ENCODE measurements at regions not wholly inside any gene's neighbourhood (a gene's known extent, or its start where the extent isn't known, plus 50 kb on each side); places are given as distances from the start of the nearest gene placed in this dataset.

DNA sequence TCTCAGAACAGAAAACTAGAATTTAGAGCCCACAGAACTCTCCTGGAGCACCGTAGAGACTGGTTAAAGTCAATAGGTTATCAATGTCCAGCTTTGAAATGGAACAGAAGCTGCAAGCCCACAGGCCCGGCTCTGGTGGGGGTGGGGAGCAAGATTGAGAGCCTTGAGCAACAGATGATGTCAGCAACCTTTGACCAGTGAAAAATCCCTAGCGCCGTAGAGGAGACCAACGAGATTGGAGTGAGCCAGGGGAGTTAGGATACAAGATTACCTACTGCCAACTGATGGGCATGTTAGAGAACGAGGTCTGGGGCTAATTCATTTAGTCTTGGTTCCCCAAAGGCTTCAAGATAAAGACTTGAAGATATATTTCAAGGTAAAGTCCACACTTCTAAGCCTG, 345.5 kb upstream of the LMCD1 start:
- DNase-seq = no peak
- Histone ChIP-seq H3K36me3 (no peaks in the 10 kb centered on the region), H3K9me3 (no peaks in the 10 kb centered on the region), H3K4me1 (no peaks in the 10 kb centered on the region), H3K4me3 (replicated peaks in 1 of 3) (no peak overlapping the region), H3K27ac (no peak overlapping the region), H3K27me3 (no peaks in the 10 kb centered on the region)
- no peak for TF ChIP-seq POLR2A (IDR thresholded peaks at IDR 0.05)
- TF ChIP-seq, protein P1, sequence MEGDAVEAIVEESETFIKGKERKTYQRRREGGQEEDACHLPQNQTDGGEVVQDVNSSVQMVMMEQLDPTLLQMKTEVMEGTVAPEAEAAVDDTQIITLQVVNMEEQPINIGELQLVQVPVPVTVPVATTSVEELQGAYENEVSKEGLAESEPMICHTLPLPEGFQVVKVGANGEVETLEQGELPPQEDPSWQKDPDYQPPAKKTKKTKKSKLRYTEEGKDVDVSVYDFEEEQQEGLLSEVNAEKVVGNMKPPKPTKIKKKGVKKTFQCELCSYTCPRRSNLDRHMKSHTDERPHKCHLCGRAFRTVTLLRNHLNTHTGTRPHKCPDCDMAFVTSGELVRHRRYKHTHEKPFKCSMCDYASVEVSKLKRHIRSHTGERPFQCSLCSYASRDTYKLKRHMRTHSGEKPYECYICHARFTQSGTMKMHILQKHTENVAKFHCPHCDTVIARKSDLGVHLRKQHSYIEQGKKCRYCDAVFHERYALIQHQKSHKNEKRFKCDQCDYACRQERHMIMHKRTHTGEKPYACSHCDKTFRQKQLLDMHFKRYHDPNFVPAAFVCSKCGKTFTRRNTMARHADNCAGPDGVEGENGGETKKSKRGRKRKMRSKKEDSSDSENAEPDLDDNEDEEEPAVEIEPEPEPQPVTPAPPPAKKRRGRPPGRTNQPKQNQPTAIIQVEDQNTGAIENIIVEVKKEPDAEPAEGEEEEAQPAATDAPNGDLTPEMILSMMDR (IDR thresholded peaks at IDR 0.05) = no peak
- intact Hi-C loops (cut with DNase I) = no loop called here
- WGBS, 2 donors = 75 to 78% methylated on average over 6 of the region's 6 CpGs

DNA sequence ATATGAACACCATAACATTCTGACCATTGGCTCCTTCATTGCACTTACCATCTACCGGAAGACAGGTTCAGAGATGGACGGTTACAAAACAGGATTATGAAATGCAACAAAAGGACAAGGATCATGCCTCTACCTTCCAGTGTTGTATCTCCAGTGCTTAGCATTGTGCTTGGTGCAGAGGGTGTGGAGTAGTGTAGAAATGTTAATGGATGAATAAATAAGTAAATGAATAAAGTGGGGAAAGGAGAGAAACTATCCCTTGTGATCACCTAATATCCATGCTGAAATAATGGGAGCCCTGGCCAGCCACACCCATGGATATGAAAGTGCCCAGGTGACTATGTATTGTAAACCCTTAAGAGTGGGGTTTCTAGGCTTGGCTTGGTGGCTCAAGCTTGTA, 344.8 kb upstream of the LMCD1 start:
- Histone ChIP-seq H3K27me3 (no peaks in the 10 kb centered on the region), H3K4me1 (no peaks in the 10 kb centered on the region), H3K27ac (no peak overlapping the region), H3K36me3 (no peaks in the 10 kb centered on the region), H3K4me3 (replicated peaks in 1 of 3) (no peak overlapping the region), H3K9me3 (no peaks in the 10 kb centered on the region)
- DNase-seq = no peak
- TF ChIP-seq, protein P1 (IDR thresholded peaks at IDR 0.05) = no peak
- 97 to 98% methylated on average over 2 of the region's 2 CpGs for WGBS, 2 donors
- intact Hi-C loops (cut with DNase I) = no loop called here

DNA sequence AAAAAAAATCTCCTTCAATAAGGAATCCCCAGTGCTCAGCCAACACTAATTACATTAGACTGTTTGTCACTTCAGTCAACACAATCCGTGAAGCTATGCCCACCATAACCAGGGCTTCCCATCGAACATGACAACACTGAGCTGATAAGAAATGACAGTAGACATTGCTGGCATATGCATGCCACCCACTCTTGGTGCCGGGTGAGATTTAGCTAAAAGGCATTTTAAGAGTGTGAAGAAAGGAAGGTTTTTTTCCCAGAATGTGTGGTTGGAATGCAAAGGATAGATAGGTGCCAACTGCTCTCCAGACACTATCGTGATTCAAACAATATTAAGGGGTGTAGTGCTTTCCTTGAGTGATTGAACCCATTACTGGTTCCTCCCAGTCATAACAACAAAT, 344.0 kb upstream of the LMCD1 start:
- Histone ChIP-seq H3K4me3 (replicated peaks in 1 of 3) (no peak overlapping the region), H3K27me3 (no peaks in the 10 kb centered on the region), H3K4me1 (no peaks in the 10 kb centered on the region), H3K27ac (no peak overlapping the region), H3K9me3 (no peaks in the 10 kb centered on the region), H3K36me3 (no peaks in the 10 kb centered on the region)
- no peak for DNase-seq
- WGBS, 2 donors = 79 to 83% methylated on average over 4 of the region's 4 CpGs
- TF ChIP-seq POLR2A (IDR thresholded peaks at IDR 0.05) = no peak
- TF ChIP-seq, protein P1 (IDR thresholded peaks at IDR 0.05) = no peak
- intact Hi-C loops (cut with DNase I) = no loop called here

DNA sequence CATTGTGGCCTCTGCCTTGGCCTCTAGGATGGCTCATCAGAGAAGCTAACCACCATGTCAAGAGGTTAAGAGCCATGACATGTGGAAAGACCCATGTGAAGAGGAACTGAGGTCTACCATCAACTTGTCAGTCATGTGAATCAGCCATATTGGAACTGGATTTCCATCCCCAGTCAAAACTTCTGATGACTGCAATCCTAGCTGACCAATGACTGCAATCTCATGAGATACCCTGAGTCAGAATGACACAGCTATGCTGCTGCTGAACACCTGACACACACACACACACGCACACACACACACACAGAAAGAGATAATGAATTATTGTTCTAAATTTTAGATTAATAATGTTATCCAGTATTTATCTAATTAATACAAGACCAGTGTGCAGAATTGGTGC, 337.5 kb upstream of the LMCD1 start:
- Histone ChIP-seq H3K9me3 (no peaks in the 10 kb centered on the region), H3K27ac (no peak overlapping the region), H3K36me3 (no peaks in the 10 kb centered on the region), H3K4me3 (replicated peaks in 1 of 3) (no peak overlapping the region), H3K27me3 (no peaks in the 10 kb centered on the region), H3K4me1 (no peaks in the 10 kb centered on the region)
- intact Hi-C loops (cut with DNase I) = no loop called here
- no peak for DNase-seq
- TF ChIP-seq POLR2A (IDR thresholded peaks at IDR 0.05) = no peak
- 96 to 100% methylated on average over 1 of the region's 1 CpG for WGBS, 2 donors

GRCh38 chr3:8166014-8166413, 335.6 kb upstream of the LMCD1 start:
- no peak for DNase-seq
- H3K4me3 ChIP-seq (replicated peaks in 1 of 3) = no peak overlapping the region
- H3K9me3 ChIP-seq = no peaks in the 10 kb centered on the region
- H3K4me1 ChIP-seq = no peaks in the 10 kb centered on the region
- H3K36me3 ChIP-seq = no peaks in the 10 kb centered on the region
- WGBS, 2 donors = 78 to 82% methylated on average over 2 of the region's 2 CpGs
- H3K27ac ChIP-seq = no peak overlapping the region
- no peak for TF ChIP-seq POLR2A (IDR thresholded peaks at IDR 0.05)
- TF ChIP-seq, protein P1 (IDR thresholded peaks at IDR 0.05) = no peak
- H3K27me3 ChIP-seq = no peaks in the 10 kb centered on the region
- intact Hi-C loops (cut with DNase I) = no loop called here

- Histone ChIP-seq H3K27me3 (no peaks in the 10 kb centered on the region), H3K4me1 (no peaks in the 10 kb centered on the region), H3K4me3 (replicated peaks in 1 of 3) (no peak overlapping the region), H3K36me3 (no peaks in the 10 kb centered on the region), H3K9me3 (no peaks in the 10 kb centered on the region), H3K27ac (no peak overlapping the region)
- DNase-seq = no peak
- WGBS, 2 donors = 74 to 81% methylated on average over 5 of the region's 5 CpGs
- intact Hi-C loops (cut with DNase I) = no loop called here
- TF ChIP-seq POLR2A (IDR thresholded peaks at IDR 0.05) = no peak
- TF ChIP-seq, protein P1 (IDR thresholded peaks at IDR 0.05) = no peak
Observed at GRCh38 chr3:8170971-8171508, 330.6 kb upstream of the LMCD1 start.
